CD4-positive, alpha-beta memory T cell (primary cell): ENCODE measurements at regions not wholly inside any gene's neighbourhood (a gene's known extent, or its start where the extent isn't known, plus 50 kb on each side); places are given as distances from the start of the nearest gene placed in this dataset.
A peak's percentile ranks its signal among the peaks of the same experiment; 100 is the strongest.

ENCODE experiments used
- CTCF ChIA-PET: fragments of 350-600 bp; sonication (Branson Sonifier 250); formaldehyde crosslinking; loops from one replicate; lab custom pipeline; 2021; ENCODE audit warnings: inconsistent platforms; ENCODE audit not compliant: partially characterized antibody; lab: Charles Lee
- POLR2A ChIA-PET: fragments of 350-600 bp; sonication (Branson Sonifier 250); formaldehyde crosslinking; loops from one replicate; lab custom pipeline; 2021; ENCODE audit not compliant: partially characterized antibody; lab: Charles Lee
- DNase-seq, 5 donors: peaks; one replicate each; pipeline versions ENCODE4 v3.0.0 to v3.0.0-alpha.2; 2020 to 2022; ENCODE audit warnings: mixed read lengths in 1 of 5
- H3K27ac ChIP-seq: one replicate; pipeline ENCODE4 v1.7.0; 2013; ENCODE audit warnings: low read depth, low read length
- H3K27me3 ChIP-seq: 2 replicates; pipeline ENCODE4 v1.7.0; 2013; ENCODE audit warnings: mild to moderate bottlenecking, low read length, moderate library complexity; ENCODE audit not compliant: insufficient read depth
- H3K36me3 ChIP-seq: 2 replicates; pipeline ENCODE4 v1.7.0; 2013; ENCODE audit warnings: mild to moderate bottlenecking, low read length, moderate library complexity; ENCODE audit not compliant: insufficient read depth
- H3K4me1 ChIP-seq: 2 replicates; pipeline ENCODE4 v1.7.0; 2013; ENCODE audit warnings: mild to moderate bottlenecking, low read length, moderate library complexity; ENCODE audit not compliant: insufficient read depth
- H3K4me3 ChIP-seq, 2 donors: one replicate each; pipeline ENCODE4 v1.7.0; 2013; ENCODE audit warnings: low read length in 2 of 2, mild to moderate bottlenecking in 1 of 2
- H3K9me3 ChIP-seq, 2 donors: one replicate each; pipeline ENCODE4 v1.7.0; 2013; ENCODE audit warnings: low read length in 2 of 2, control low read depth in 1 of 2; ENCODE audit not compliant: control insufficient read depth in 1 of 2
- H3K27ac Mint-ChIP-seq, 7 donors: one replicate each; pipeline ENCODE4 v1.8.0; 2020 to 2021; ENCODE audit warnings: mixed read lengths in 7 of 7, mild to moderate bottlenecking in 6 of 7, inconsistent platforms in 3 of 7, moderate library complexity in 3 of 7
- H3K27me3 Mint-ChIP-seq, 2 donors: one replicate each; pipeline ENCODE4 v1.8.0; 2020 to 2021; ENCODE audit warnings: mixed read lengths in 2 of 2
- H3K36me3 Mint-ChIP-seq, 2 donors: one replicate each; pipeline ENCODE4 v1.8.0; 2020 to 2021; ENCODE audit warnings: mixed read lengths in 2 of 2, inconsistent platforms in 1 of 2, mild to moderate bottlenecking in 1 of 2
- H3K4me1 Mint-ChIP-seq, 4 donors: one replicate each; pipeline ENCODE4 v1.8.0; 2020 to 2021; ENCODE audit warnings: mixed read lengths in 4 of 4, mild to moderate bottlenecking in 1 of 4
- H3K4me3 Mint-ChIP-seq, 8 donors: one replicate each; pipeline ENCODE4 v1.8.0; 2020 to 2021; ENCODE audit warnings: mixed read lengths in 8 of 8, mild to moderate bottlenecking in 7 of 8, moderate library complexity in 6 of 8, inconsistent platforms in 3 of 8
- H3K9me3 Mint-ChIP-seq, 8 donors: one replicate each; pipeline ENCODE4 v1.8.0; 2020 to 2021; ENCODE audit warnings: mixed read lengths in 8 of 8, mild to moderate bottlenecking in 5 of 8, inconsistent platforms in 3 of 8, moderate library complexity in 1 of 8
- intact Hi-C: fragments of 100-400 bp; cut with micrococcal nuclease; formaldehyde crosslinking; loops from one replicate; pipeline ENCODE4 v1.15.1; 2023

GRCh38 chr5:35354751-35355150, 124.5 kb upstream of the PRLR start:
- no peak for DNase-seq

GRCh38 chr5:35345222-35345621, 114.9 kb upstream of the PRLR start:
- Histone ChIP-seq H3K36me3 (no peaks in the 10 kb centered on the region), H3K4me1 (no peaks in the 10 kb centered on the region), H3K27me3 (no peaks in the 10 kb centered on the region), H3K4me3 (no peak overlapping the region), H3K9me3 (no peaks in the 10 kb centered on the region), H3K27ac (no peak overlapping the region)
- Mint-ChIP-seq H3K9me3 (peaks cover 6 to 32% (median 11%) of the 10 kb centered on the region in 8 donors), H3K4me1 (no peaks in the 10 kb centered on the region), H3K27me3 (peaks cover 3 to 6% of the 10 kb centered on the region in 2 donors), H3K27ac (no peak overlapping the region), H3K36me3 (no peaks in the 10 kb centered on the region), H3K4me3 (no peak overlapping the region)
- DNase-seq = no peak
- intact Hi-C loops = no loop called here
- ChIA-PET CTCF (no interaction called here), POLR2A (no interaction called here)

More at GRCh38 chr5:35354751-35355150, 124.5 kb upstream of the PRLR start:
- peaks cover 2 to 44% (median 26%) of the 10 kb centered on the region in 8 donors for H3K9me3 Mint-ChIP-seq
- Histone ChIP-seq H3K4me3 (no peak overlapping the region), H3K9me3 (no peaks in the 10 kb centered on the region), H3K36me3 (no peaks in the 10 kb centered on the region), H3K4me1 (no peaks in the 10 kb centered on the region), H3K27ac (no peak overlapping the region), H3K27me3 (no peaks in the 10 kb centered on the region)
- no peak overlapping the region for H3K4me3 Mint-ChIP-seq
- no peaks in the 10 kb centered on the region for H3K4me1 Mint-ChIP-seq
- H3K27me3 Mint-ChIP-seq = peaks cover 0 to 1% of the 10 kb centered on the region in 2 donors
- no peaks in the 10 kb centered on the region for H3K36me3 Mint-ChIP-seq
- ChIA-PET POLR2A (no interaction called here), CTCF (no interaction called here)
- intact Hi-C loops = no loop called here
- H3K27ac Mint-ChIP-seq = no peak overlapping the region

- Mint-ChIP-seq H3K27ac (no peak overlapping the region), H3K4me1 (no peaks in the 10 kb centered on the region), H3K36me3 (no peaks in the 10 kb centered on the region), H3K4me3 (no peak overlapping the region), H3K27me3 (peaks cover 3 to 8% of the 10 kb centered on the region in 2 donors), H3K9me3 (peaks cover 0 to 20% (median 5%) of the 10 kb centered on the region in 8 donors)
- Histone ChIP-seq H3K36me3 (no peaks in the 10 kb centered on the region), H3K4me3 (no peak overlapping the region), H3K27ac (no peak overlapping the region), H3K27me3 (no peaks in the 10 kb centered on the region), H3K9me3 (no peaks in the 10 kb centered on the region), H3K4me1 (no peaks in the 10 kb centered on the region)
- intact Hi-C loops = no loop called here
- ChIA-PET CTCF (no interaction called here), POLR2A (no interaction called here)
- DNase-seq = no peak
These were observed 112.4 kb upstream of the PRLR start for GRCh38 chr5:35342664-35343063.

- H3K36me3 Mint-ChIP-seq = no peaks in the 10 kb centered on the region
- POLR2A ChIA-PET = no interaction called here
- H3K4me1 ChIP-seq = no peaks in the 10 kb centered on the region
- intact Hi-C loops = no loop called here
- H3K27me3 Mint-ChIP-seq = peaks cover 4 to 9% of the 10 kb centered on the region in 2 donors
- no peak overlapping the region for H3K27ac Mint-ChIP-seq
- CTCF ChIA-PET = no interaction called here
- H3K4me3 Mint-ChIP-seq = no peak overlapping the region
- H3K9me3 Mint-ChIP-seq = peaks cover 0 to 16% (median 3%) of the 10 kb centered on the region in 8 donors
- no peaks in the 10 kb centered on the region for H3K27me3 ChIP-seq
- H3K4me1 Mint-ChIP-seq = no peaks in the 10 kb centered on the region
- DNase-seq = no peak
- no peaks in the 10 kb centered on the region for H3K9me3 ChIP-seq
- H3K36me3 ChIP-seq = no peaks in the 10 kb centered on the region
- no peak overlapping the region for H3K4me3 ChIP-seq
- no peak overlapping the region for H3K27ac ChIP-seq
These were observed 110.9 kb upstream of the PRLR start for GRCh38 chr5:35341189-35341588.

- CTCF ChIA-PET = no interaction called here
- Histone ChIP-seq H3K4me1 (no peaks in the 10 kb centered on the region), H3K9me3 (no peaks in the 10 kb centered on the region), H3K36me3 (no peaks in the 10 kb centered on the region), H3K27ac (no peak overlapping the region), H3K4me3 (no peak overlapping the region), H3K27me3 (no peaks in the 10 kb centered on the region)
- H3K27me3 Mint-ChIP-seq = peaks cover 4 to 9% of the 10 kb centered on the region in 2 donors
- H3K27ac Mint-ChIP-seq = no peak overlapping the region
- no peak overlapping the region for H3K4me3 Mint-ChIP-seq
- no peak for DNase-seq
- intact Hi-C loops = no loop called here
- peaks cover 0 to 16% (median 3%) of the 10 kb centered on the region in 8 donors for H3K9me3 Mint-ChIP-seq
- no peaks in the 10 kb centered on the region for H3K4me1 Mint-ChIP-seq
- no peaks in the 10 kb centered on the region for H3K36me3 Mint-ChIP-seq
- POLR2A ChIA-PET = no interaction called here
These were observed 109.4 kb upstream of the PRLR start for GRCh38 chr5:35339616-35340100.

- CTCF ChIA-PET = no interaction called here
These were observed 108.7 kb upstream of the PRLR start for GRCh38 chr5:35339006-35339405.

GRCh38 chr5:35338157-35338453, 107.8 kb upstream of the PRLR start:
- no peaks in the 10 kb centered on the region for H3K36me3 Mint-ChIP-seq
- no peaks in the 10 kb centered on the region for H3K36me3 ChIP-seq
- no peaks in the 10 kb centered on the region for H3K27me3 ChIP-seq
- no peak overlapping the region for H3K4me3 Mint-ChIP-seq
- no peaks in the 10 kb centered on the region for H3K4me1 ChIP-seq
- no peak overlapping the region for H3K4me3 ChIP-seq
- H3K9me3 Mint-ChIP-seq = peaks cover 0 to 4% (median 0%) of the 10 kb centered on the region in 8 donors
- intact Hi-C loops = no loop called here
- DNase-seq = no peak
- H3K4me1 Mint-ChIP-seq = no peaks in the 10 kb centered on the region
- POLR2A ChIA-PET = no interaction called here
- peaks cover 1 to 7% of the 10 kb centered on the region in 2 donors for H3K27me3 Mint-ChIP-seq
- H3K9me3 ChIP-seq = no peaks in the 10 kb centered on the region
- H3K27ac Mint-ChIP-seq = peak overlapping the region in 1 of 7 donors; percentile 62
- CTCF ChIA-PET = no interaction called here
- H3K27ac ChIP-seq = no peak overlapping the region

More at GRCh38 chr5:35339006-35339405, 108.7 kb upstream of the PRLR start:
- peaks cover 3 to 9% of the 10 kb centered on the region in 2 donors for H3K27me3 Mint-ChIP-seq
- H3K9me3 Mint-ChIP-seq = peaks cover 0 to 11% (median 2%) of the 10 kb centered on the region in 8 donors
- Histone ChIP-seq H3K4me3 (no peak overlapping the region), H3K36me3 (no peaks in the 10 kb centered on the region), H3K4me1 (no peaks in the 10 kb centered on the region), H3K9me3 (no peaks in the 10 kb centered on the region), H3K27ac (no peak overlapping the region), H3K27me3 (no peaks in the 10 kb centered on the region)
- no peak overlapping the region for H3K27ac Mint-ChIP-seq
- H3K4me1 Mint-ChIP-seq = no peaks in the 10 kb centered on the region
- POLR2A ChIA-PET = no interaction called here
- H3K4me3 Mint-ChIP-seq = no peak overlapping the region
- DNase-seq = no peak
- H3K36me3 Mint-ChIP-seq = no peaks in the 10 kb centered on the region
- intact Hi-C loops = no loop called here
